ENCODE measurements at regions not wholly inside any gene's neighbourhood (a gene's known extent, or its start where the extent isn't known, plus 50 kb on each side); places are given as distances from the start of the nearest gene placed in this dataset.

DNA sequence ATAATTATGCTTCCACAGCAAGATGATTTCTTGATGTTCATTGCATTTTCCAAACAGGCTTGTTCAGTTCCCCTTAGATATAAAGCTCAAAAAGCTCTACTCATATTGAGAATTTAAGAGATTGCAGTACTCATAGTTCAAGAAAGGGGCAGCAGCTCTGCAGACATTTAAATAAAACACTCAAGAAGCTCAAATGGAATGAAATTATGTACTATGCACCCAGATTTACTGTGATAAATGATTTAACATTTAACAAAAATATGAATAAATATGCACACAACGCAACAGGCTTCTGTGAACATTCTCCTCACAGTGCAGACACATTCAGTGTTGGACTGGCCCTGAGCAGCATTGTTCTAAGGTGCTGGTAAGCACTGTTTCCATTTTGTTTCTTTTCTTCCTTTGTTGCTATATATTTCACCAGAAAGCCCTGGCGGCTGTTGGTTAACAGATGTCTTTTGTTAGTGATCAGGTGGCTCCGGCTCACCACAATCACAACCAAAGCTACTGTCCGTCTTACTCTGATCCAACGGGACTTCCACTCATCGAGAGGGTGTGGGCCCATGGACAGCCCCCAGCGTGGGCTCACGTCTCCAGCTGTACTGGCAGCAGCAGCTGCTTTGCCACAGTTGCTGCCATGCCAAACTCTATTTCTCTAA is 1440.3 kb downstream of the NCAM2 start:
- DNase-seq, result no peak

DNA sequence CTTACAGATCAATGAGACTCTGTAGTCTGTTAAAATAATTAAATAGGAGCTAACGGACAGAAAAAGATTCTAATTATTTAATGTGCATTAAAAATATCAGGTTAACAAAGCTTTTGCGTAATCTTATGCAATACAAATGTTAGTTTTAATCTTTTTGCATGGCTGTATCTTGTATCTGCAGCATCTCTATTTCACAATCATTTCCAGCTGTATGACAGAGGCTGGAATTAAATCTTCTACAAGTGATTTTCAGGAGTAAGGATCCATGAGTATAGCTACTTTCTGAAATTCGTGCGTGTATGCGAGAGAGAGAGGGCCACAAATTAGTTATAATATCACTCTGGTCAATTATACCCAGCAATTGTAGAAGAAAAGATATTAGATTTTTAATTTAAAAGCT is 1446.8 kb downstream of the NCAM2 start:
- no peak for DNase-seq

DNA sequence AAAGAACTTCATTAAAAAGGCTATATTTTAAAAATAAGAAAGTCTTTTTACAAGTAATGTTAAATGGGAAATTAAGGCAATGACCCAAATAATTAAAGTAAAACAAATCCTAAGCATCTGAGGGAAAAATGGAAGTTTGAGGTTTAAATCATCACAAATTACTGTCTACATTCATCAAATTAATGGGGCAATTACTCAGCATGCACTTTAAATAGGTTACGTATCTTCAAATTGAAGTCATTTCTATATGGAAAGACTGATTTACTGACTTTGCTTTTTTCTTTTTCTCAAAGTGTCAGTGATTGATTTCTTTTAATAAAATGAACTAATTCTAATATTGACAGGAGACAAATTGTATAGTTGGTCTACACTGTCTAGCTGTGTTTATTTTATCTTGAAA is 1452.3 kb downstream of the NCAM2 start:
- no peak for DNase-seq

DNA sequence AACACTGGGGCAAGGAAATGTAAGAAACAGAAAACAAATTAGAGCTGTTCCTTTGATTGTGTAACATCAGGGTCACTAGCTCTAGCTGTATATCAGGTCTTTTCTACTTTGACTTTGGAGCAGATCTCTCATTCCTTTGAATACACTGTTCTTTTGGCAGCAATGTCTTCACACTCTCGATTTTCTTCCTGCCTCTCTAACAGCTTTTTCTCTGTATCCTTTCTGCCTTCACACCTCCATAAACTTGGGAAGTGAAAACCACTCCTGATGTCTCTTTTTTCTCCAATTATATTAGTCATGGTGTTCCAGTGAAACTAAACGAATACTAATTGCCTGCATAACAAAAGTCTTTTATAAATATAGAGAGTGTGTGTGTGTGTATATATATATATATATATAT is 1458.0 kb downstream of the NCAM2 start:
- DNase-seq, result no peak

DNA sequence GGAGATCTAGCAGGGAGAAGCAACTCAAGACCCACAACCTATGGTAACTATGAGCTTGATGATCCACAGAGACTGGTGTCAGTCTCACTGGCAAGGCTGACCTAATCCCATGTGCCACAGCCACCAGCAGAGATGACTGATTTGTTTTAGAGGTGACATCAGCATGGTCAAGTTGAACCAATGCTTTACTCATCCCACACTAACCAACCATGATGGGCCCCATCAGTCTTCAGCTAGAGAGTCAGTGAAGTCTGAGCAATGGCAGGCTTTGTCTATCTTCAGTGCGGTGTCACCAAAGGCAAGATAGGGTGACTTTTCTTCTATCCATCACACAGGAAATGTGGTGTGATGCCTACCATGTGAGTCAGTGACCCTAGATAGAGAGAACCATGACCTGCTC is 1470.7 kb downstream of the NCAM2 start:
- no peak for DNase-seq

DNA sequence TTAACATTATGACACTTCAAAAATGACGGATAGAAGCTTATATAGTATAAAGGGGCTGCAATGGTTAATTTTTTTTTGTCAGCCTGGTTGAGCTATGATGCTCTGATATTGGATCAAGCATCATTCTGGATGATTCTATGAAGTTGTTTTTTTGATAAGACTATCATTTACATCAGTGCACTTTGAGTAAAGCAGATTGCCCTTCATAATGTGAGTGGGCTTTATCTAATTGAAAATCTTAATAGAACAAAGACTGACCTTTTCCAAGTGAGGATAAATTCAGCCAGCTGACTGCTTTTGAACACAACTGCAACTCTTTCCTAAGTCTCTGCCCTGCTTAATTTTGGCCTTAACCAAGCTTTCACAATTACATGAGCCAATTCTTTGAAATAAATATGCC is 1476.2 kb downstream of the NCAM2 start:
- no peak for DNase-seq

DNA sequence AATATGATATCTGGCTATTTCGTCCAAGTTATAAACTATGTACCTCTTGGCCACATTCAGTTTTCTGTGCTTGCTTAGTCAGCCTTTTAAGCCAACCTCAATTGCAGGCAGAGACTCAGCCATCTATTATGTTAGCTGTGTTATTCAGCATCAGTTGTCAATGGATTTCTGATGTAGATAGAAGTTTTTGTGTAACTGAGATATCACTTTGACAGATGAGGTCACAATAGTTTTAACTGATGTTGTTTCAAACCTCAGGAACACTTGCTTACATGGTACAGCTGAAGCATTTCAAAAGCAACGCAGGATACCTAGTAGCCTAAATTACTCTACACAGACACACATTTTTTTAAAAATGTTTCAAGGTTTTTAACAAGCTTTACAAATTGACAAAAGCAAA is 1478.0 kb downstream of the NCAM2 start:
- no peak for DNase-seq

DNA sequence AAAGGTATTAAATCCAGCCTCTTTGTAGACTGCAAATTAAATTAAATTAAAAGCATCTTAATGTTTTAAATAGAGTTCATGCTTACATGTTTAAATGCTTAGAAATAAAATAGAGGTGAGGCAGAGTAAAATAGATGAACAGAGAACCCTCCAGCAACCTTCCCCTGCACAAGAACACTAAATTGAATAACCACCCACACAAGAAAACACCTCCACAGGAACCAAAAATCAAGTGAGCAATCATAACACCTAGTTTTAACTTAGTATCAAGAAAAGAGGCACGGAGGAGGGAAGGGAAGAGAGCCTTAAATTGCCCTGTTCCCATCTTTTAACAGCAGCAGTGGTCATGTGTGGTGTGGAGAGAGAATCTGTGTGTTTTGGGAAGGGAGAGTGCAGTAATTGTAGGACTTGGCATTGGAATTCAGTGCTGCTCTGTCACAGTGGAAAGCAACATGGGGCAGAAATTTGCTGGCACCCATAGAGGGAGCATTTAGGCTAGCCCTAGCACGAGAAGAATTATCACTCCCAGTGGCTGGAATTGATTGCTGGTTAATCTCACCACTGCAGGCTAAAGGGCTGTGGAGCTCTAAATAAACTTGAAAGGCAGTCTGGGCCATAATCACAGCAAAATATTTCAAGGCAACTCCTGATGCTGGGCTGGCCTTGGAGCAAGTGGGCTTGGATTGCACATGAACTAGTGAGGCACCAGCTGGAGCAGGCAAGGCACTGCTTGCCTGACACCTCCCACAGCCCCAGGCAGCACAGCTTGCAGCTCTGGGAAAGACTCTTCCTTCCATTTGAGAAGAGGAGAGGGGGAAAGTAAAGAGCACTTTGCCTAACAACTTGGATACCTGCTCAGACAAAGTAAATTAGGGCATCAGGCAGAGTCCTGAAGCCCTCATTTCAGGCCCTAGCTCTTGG is 1478.8 kb downstream of the NCAM2 start:
- DNase-seq, result no peak

DNA sequence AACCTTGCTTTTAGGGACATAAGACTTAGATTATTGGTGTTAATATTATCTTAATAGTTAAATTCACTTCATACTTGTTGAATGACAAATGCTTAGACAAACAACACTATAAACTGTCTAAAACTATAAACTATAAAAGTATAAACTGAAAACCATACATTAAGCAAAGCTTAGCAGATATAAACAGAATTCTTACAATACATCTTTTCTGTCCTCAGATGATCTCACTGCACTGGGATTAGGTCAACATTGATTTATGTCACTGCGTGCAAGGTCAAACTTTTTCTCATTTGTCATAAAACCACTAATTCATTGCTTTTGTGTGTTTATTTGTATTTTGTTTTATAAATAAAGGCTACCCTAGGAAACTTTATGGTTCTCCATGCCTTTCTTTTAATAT is 1491.8 kb downstream of the NCAM2 start:
- no peak for DNase-seq

DNA sequence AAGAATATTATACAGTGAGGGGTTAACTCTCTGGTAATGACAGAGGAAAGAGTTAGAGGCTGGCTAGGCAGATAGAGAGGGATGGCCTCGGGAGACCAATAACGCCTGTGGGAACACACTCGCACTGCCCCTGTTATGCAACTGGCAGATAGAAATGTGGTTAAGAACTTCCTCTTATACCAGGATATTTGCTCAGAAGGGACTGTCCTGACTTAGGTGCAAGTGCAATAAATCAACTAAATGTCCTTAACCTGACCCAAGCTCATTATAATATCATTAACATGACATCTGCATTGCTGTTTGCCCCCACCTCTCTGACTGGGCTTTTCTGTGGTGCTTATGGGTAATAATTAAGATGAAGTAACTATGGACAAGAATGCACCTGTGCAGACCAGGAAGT is 1518.0 kb downstream of the NCAM2 start:
- DNase-seq, result no peak

DNA sequence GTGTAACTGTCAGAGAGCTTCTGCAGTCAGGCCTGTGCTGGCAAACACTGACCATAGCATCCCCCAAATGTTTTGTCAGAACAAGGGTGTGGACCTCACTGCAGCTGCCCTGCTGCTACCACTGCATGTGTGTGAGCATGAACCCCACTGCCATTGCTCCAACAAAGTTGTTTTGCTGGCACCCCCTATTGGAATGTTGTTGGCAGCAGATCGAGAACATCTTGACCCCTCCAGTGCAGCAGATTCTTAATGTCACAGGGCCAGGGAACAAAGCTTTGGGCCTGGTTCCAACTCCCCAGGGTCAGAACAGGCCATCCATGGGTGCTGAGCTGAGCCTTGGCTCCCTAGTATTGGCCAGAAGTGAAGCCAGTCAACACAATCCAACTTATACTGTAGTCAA is 1537.4 kb downstream of the NCAM2 start:
- no peak for DNase-seq

DNA sequence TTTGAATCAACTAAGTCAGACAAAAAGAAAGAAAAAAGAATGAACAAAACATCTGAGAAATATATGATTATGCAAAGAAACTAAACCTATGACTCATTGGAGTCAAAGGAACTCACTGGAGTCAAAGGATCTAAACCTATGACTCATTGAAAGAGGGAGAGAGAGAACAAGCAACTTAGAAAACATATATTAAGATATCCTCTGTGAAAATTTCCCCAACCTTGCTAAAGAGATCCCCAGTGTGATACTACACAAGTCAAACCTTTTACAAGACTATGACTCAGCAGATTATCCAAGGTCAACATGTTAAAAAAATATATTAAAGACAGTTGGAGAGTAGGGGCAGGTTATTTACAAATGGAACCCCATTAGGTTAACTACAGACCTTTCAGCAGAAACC is 1538.3 kb downstream of the NCAM2 start:
- DNase-seq, result no peak

DNA sequence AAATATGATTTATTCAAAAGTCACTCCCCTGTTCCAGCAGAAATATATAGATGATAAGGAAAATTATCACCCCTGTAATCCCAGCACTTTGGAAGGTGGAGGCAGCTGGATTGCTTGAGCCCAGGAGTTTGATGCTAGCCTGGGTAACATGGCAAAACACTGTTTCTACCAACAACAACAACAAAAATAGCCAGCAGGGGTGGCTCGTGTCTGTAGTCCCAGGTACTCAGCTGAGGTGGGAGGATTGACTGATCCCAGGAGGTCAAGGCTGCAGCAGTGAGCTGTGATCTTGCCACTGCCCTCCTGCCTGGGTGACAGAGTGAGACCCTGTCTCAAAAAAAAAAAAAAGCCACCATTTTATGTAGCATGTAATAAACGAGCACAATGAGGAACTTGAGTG is 1546.5 kb downstream of the NCAM2 start:
- DNase-seq, result no peak

DNA sequence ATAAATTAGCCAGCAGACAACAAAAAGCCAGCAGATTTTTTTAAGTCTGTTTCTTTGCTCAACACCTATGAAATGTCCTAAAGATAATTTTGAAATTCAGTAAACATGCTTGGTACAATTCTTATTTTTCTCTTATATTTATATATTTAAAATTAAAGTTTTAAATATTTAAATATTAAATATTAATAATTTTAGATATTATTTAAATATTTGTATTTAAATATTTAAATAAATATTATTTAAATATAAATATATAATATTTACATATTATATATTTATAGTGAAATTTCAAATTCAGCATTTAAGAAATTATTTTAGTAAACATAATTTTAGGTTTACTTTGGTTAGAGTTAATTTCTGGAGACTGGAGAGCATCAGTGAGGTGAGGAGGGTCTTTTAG is 1554.2 kb downstream of the NCAM2 start:
- no peak for DNase-seq

DNA sequence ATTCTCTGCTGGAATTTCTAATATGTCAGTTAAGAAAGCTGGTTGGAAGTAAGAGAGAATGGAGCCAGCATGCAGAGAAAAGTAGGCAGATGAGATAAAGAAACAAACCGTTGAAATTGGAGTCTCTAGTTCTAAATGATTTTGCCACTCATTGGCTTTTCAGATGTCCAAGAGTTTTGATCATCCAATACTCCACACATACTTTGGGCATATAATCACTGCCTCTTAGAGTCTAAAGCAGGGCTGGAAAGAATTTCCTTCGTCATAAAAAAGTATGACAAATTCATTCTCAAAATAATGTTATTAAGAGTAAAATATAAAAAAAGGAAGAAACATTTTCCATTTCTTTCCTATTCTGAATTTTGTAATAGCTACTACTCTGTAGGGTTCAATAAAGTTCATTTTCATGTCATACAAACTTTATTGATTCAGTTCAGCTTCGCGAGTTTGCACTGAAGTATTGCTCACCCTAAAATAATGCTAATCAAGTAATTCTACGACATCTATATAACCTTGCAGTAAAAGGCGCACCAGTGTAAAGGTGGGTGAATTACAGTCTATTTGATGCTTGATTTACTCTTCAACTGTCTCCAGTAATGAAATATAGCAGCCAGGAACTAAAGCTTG is 1556.6 kb downstream of the NCAM2 start:
- DNase-seq, result no peak

DNA sequence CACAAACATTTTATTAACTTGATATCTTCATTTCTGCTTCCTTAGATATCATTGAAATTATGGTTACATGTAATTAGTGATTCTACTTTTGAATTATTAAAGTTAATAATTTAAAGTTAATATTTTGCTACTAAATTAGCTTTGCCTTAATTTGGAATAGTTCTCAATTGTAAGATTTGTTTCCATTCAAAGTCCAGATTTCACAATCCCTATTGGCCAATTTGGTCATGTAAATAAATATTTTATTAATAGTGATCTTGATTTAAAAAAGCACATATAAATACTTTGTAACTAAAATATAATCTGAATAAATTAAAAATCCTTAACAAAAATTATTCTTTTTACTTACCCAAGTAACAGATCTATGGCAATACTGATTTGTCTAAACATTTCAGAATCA is 1558.6 kb downstream of the NCAM2 start:
- DNase-seq, result no peak

DNA sequence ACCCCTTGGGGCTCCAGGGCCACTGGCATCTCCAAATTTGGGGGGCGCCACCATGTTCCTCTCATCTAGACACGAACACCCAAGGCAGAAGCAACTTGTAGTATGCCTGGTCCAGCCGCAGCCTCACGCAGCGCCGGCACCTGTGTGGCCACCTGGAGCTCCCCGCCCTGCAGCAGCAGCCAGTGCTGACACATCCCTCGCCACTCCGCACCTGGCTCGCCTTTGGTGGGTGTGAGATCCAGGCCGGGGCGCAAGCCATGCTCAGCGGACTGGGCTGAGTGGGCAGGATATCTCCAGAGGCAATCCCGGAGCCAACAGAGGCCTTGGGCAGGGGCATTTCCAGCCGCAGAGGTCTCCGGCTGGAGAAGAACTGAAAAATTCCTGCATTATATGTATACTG is 1563.7 kb downstream of the NCAM2 start:
- no peak for DNase-seq

DNA sequence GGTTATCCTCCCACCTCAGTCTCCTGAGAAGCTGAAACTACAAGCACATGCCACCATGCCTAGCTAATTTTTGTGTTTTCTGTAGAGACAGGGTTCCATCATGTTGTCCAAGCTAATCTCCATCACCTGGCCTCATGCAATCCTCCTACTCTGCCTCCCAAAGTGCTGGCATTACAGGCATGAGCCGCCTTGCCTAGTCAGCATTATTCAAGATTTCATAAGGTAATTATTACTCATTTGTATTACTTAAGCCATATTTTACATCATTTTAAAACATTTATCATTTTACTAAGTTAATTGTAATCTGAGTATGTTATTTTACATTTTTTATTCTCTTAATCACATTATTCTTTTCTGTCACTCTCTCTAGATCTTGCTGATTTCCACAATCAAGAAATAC is 1575.6 kb downstream of the NCAM2 start:
- no peak for DNase-seq

DNA sequence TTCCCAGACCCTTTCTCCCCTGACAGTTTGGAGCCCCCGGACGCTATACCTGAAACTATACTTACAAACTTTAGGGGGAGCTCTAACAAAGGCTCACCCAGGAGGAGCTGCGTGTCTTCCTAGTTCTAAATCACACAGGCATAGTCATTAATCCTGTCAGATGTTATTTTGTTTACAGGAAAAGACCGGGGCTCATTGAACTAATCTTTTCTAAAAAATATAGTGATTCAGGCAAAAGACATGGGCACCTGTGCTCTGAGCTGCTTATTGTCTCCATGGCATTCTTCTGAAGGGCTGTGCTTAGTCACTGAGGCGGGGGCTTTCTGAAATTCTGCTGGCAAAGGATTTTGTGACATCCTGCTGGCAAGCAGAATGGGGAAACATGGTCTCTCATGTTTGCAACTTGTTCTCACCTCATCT is 1577.0 kb downstream of the NCAM2 start:
- DNase-seq, result peak; percentile 60

DNA sequence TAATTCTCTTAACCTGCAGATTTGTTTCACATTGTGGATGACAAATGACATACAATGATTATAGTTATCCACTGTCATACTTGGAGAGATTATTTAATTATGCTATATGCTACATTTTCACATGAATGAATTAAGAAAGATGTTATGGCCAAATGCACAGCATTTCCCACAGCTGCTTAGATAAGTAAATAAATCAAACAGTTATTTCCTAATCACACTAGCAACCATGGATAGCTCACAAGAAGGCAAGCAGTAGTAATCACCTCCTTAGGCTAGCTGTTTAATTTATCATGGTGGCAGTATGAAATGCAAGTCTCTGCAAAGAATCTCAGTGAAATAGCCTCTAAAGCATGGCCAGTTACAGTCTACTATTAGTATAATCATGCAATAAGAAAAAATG is 1581.5 kb downstream of the NCAM2 start:
- no peak for DNase-seq

DNA sequence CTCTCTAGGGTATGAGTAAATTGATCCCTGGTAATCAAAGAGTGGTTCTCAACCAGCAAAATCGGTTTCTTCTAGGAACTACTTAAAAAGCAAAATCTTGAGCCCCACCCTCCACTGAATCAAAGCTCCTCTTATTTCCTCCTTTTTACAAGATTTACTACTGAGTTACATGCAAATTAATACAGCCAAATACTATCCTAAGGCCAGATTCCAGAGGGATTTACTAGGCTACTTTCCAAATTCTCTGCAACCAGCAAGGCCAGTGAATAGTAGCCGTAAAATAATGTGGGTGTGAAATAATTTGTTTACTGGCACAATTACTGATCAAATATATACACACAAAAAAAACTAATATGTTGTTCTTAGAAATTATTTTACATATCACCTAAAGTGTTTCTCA is 1583.8 kb downstream of the NCAM2 start:
- DNase-seq, result no peak

DNA sequence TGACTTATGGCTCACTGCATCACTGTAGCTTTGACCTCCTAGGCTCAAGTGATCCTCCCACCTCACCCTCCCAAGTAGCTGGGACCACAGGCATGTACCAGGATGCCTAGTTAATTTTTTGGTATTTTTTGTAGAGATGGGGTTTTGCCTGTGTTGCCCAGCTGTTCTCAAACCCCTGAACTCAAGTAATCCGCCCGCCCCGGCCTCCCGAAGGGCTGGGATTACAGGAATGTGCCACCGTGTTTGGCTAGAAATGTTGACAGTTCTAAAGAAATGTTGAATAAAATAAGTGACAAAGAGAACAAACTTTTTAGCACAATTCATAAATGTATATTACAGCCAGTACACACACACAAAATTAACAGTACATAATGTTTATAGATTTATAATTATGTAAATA is 1586.1 kb downstream of the NCAM2 start:
- DNase-seq, result no peak

DNA sequence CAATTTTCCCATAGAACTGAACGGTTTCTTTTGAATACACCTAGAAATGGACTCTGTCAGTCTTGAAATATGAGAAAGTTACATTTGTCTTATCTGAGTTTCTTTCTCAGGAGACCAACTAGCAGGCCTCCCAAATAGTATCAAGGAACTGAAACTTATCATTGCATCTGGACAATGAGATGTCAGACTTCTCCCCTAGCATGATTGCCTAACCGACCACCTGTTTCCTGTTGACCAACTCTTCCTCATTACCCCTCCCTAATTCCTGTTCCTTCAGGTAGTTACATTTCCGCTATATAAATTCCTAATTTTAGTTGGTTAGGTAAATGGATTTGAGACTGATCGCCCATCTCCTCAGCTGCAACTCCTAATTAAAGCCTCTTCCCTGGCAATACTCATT is 1587.3 kb downstream of the NCAM2 start:
- no peak for DNase-seq

DNA sequence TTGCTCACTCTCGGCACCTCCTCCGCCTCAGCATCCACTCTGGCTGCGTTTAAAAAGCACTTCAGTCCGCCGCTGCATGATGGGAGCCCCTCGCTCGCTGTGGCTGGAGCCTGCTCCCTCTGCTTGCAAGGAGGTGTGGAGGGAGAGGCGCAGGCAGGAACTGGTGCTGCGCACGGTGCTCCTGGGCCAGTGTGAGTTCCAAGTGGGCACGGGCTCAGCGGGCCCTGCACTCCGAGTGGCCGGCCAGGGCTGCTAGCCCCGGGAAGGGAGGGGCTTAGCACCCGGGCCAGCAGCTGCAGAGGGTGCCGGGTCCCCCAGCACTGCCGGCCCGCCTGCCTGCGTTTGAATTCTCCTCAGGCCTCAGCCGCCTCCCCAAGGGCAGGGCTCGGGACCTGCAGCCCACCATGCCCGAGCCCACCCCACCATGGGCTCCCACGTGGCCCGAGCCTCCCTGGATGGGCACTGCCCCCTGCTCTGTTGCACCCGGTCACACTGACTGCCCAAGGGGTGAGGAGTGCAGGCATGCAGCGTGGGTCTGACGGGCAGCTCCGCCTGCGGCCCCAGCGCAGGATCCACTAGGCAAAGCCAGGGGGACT is 1599.5 kb downstream of the NCAM2 start:
- no peak for DNase-seq
